ENCODE measurements at regions not wholly inside any gene's neighbourhood (a gene's known extent, or its start where the extent isn't known, plus 50 kb on each side); places are given as distances from the start of the nearest gene placed in this dataset.
"Not testable (repeated sequence)": the region's sequence is repeated elsewhere in the genome, so short reads cannot be mapped to it uniquely, and the experiment has no call there.

GRCh38 chr5:117327511-117327910, 752.9 kb upstream of the SEMA6A start:
- DNase-seq (ENCODE audit: low read depth), result peak; percentile 6
- no peak overlapping the region for H3K4me3 ChIP-seq (ENCODE audit: low read length)
- TF ChIP-seq CTCF (conservative IDR thresholded peaks at IDR 0.05; ENCODE audit: low read depth, low read length), result no peak

GRCh38 chr5:117326997-117327396, 752.4 kb upstream of the SEMA6A start:
- H3K4me3 ChIP-seq (ENCODE audit: low read length), result no peak overlapping the region

DNA sequence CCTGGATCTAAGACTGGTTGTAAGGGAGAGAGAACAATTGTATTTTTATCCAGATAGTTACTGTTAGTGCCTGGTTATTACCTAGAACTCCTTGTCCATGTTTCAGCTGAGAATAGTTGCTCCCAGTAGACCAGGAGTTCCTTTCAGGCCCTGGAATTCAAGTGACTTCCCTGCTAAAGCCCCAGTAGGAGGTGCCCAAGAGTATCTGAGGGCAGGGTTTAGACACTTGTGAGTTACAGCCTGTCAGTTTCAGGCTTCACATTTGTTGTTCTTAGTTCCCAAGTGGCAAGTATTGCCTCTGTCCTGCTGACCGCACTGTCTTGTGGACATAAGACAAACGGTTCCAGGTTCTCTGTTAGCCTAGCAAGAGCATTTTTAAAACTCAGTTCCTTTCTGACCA, 743.9 kb upstream of the SEMA6A start:
- H3K4me3 ChIP-seq (ENCODE audit: low read length), result no peak overlapping the region
- no peak for TF ChIP-seq CTCF (conservative IDR thresholded peaks at IDR 0.05; ENCODE audit: low read depth, low read length)
- no peak for DNase-seq (ENCODE audit: low read depth)

More at GRCh38 chr5:117326997-117327396, 752.4 kb upstream of the SEMA6A start:
- DNase-seq (ENCODE audit: low read depth), result no peak
- TF ChIP-seq CTCF (conservative IDR thresholded peaks at IDR 0.05; ENCODE audit: low read depth, low read length), result no peak

DNA sequence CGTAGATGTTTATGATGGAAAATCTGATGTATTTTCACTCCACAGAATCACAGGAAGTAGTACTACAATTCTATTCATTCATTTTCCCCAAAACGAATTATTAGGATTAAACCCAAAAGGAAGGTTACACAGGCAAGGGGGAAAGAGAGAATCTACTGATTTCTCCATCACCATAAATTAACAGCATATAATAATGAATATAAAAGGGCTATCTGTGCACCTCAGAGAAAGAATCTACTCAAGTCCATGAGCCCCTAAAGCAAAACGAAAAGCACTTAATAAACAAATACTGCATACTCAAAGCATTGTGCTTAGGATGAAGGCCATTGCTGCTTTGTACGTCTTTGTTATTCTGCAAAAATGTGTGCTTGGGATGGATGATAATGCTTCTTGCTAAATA, 740.5 kb upstream of the SEMA6A start:
- no peak overlapping the region for H3K4me3 ChIP-seq (ENCODE audit: low read length)
- no peak for DNase-seq (ENCODE audit: low read depth)
- no peak for TF ChIP-seq CTCF (conservative IDR thresholded peaks at IDR 0.05; ENCODE audit: low read depth, low read length)

GRCh38 chr5:117304512-117305107, 730.0 kb upstream of the SEMA6A start:
- H3K4me3 ChIP-seq (ENCODE audit: low read length); DNase-seq (ENCODE audit: low read depth): not testable (repeated sequence)

- TF ChIP-seq CTCF (conservative IDR thresholded peaks at IDR 0.05; ENCODE audit: low read depth, low read length), result no peak
- no peak overlapping the region for H3K4me3 ChIP-seq (ENCODE audit: low read length)
- no peak for DNase-seq (ENCODE audit: low read depth)
Measured at GRCh38 chr5:117302949-117303348, 728.3 kb upstream of the SEMA6A start.

GRCh38 chr5:117302473-117302872, 727.9 kb upstream of the SEMA6A start:
- no peak for TF ChIP-seq CTCF (conservative IDR thresholded peaks at IDR 0.05; ENCODE audit: low read depth, low read length)
- H3K4me3 ChIP-seq (ENCODE audit: low read length), result no peak overlapping the region
- DNase-seq (ENCODE audit: low read depth), result no peak

DNA sequence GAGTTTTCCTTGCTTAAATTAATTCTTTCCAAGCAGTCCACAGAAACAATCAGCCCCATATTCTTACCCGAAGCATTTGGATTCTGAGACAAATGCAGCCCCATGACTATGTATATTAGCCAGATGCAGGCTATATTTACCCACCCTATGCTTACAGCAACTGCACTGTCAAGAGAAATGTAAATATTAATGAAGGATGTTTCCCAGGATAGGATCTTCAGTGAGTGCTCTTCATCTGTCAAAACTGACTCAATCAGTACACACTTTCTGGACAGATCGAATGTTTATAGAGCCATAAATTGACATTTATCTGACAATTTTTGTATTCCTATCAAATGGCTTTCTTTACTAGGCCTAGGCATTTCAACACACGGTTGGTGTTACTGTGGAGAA, 725.3 kb upstream of the SEMA6A start:
- no peak for TF ChIP-seq CTCF (conservative IDR thresholded peaks at IDR 0.05; ENCODE audit: low read depth, low read length)
- no peak overlapping the region for H3K4me3 ChIP-seq (ENCODE audit: low read length)
- DNase-seq (ENCODE audit: low read depth), result no peak
